HG02642 (cell line): ENCODE measurements at regions not wholly inside any gene's neighbourhood (a gene's known extent, or its start where the extent isn't known, plus 50 kb on each side); places are given as distances from the start of the nearest gene placed in this dataset.
"Not testable (repeated sequence)": the region's sequence is repeated elsewhere in the genome, so short reads cannot be mapped to it uniquely, and the experiment has no call there.

Experiments
- ATAC-seq: cut with Tn5 transposase; IDR thresholded peaks from one replicate; pipeline ENCODE4 v1.9.1; 2021; ENCODE audit warnings: mild to moderate bottlenecking; ENCODE audit not compliant: unreplicated experiment, poor library complexity

GRCh38 chr3:162670181-162670580 is 1173.6 kb downstream of the OTOL1 start:
- no peak for ATAC-seq

GRCh38 chr3:162677475-162677874 is 1180.9 kb downstream of the OTOL1 start:
- no peak for ATAC-seq

DNA sequence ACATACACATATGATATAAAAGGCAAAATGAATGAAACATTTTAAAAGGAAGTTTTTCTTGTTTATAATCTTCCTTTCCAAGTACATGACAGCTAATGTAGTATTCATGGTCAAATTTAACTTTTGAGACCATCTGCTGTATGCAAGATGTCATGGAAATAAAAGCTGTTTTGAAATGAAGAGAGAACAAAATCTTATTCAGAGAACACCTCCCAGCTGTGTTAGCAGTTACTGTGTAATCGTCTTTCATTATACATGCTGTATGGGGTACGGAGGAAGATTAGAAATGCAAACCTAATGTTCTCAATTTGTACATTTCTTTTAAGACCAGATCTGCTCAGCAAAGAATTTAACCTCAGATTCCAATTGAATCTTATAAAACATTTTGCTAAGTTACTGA is 1182.3 kb downstream of the OTOL1 start:
- ATAC-seq, result no peak

DNA sequence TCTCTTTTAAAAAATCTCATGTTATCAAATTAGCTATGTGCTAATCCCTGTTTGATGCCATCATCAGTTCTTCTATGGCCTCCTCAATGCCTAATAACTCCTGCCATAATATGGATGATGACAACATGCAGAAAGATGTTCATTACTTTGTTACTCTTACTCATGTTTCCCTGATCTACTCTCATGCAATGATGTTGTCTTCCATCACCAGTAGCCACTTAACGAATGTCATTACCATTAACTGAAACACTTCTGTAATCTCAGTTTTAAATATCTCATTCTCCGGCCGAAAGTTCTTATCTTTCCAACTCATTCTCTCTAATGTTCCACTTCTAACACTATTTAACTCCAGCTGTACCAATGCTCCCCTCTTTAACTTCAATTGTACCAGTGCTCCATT is 1187.7 kb downstream of the OTOL1 start:
- no peak for ATAC-seq

DNA sequence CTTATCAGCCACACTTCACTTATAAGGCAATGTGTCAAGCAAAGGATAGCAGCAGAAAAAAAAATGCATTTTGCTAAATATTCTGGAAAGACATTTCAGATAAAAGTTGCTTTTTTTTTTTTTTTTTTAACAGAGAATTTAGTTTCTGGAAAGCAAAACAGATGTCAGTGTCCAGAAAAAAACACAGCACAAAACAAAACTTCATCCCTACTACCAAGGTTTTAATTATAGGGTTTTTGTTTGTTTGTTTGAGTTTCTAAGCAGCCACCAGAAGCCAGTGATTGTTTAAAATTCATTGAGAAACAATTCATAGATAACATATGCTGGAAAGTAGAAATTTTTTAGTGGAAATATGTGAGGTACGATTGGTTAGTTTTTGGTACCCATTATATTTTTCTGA is 1202.7 kb downstream of the OTOL1 start:
- no peak for ATAC-seq

- ATAC-seq, result no peak
These were observed 1204.6 kb downstream of the OTOL1 start for GRCh38 chr3:162701211-162701610.

GRCh38 chr3:162702768-162703385 is 1206.3 kb downstream of the OTOL1 start:
- no peak for ATAC-seq

DNA sequence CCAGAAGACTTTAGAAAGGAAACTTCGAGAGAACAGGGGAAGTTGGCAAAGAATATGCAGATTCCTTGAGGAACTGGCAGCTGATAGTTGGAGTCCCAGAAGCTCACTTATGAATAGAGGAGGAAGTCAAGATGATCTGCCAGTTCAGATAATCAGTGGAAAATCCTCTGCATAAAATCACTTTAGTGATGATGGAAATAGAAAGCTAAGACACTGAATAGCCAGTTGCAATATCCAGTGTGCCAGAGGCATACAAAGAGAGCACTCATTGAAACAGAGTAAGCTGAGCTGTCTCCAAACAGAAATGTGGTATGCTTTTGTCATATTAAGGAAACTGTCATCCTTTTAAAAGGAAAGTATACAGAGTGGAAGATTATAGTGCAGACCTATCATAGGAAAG is 1207.6 kb downstream of the OTOL1 start:
- ATAC-seq, result no peak

DNA sequence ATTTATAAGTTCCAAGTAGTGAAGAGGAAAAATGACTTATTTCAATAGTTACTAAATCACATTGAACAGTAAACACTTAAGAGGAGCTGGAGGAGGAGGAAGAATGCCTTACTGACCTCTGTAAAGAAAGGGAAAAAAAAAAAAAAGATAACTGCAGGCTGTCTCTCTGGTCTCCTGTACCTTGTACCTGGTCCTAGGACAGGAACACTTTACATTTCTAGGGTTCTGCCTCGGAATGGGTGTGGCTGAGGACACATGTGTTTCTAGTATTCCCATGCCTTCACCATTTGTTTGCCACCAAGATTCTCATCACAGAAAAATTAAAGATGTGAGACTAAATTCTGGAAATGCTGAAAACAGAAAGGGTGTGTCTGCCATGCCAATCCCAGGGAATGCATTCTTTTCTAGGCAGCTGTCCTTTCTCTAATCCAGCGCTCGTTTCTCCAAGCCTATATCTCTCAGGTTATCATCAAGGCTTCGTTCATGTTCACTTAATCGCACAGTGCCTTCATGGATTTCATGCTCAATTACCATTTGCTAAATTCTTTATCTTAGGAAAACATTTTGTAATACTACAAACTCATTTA is 1208.3 kb downstream of the OTOL1 start:
- no peak for ATAC-seq

DNA sequence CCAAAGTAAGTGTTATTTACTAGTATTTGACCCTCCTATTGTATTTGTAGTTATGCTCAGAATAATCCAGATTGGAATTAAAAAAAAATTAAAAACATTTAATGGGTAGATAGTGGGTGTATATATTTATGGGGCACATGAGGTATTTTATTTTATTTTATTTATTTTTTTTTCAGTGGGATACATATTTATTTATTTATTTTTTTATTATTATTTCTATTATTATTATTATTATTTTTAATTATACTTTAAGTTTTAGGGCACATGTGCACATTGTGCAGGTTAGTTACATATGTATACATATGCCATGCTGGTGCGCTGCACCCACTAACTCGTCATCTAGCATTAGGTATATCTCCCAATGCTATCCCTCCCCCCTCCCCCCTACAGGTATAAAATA is 1211.8 kb downstream of the OTOL1 start:
- not testable (repeated sequence) for ATAC-seq

DNA sequence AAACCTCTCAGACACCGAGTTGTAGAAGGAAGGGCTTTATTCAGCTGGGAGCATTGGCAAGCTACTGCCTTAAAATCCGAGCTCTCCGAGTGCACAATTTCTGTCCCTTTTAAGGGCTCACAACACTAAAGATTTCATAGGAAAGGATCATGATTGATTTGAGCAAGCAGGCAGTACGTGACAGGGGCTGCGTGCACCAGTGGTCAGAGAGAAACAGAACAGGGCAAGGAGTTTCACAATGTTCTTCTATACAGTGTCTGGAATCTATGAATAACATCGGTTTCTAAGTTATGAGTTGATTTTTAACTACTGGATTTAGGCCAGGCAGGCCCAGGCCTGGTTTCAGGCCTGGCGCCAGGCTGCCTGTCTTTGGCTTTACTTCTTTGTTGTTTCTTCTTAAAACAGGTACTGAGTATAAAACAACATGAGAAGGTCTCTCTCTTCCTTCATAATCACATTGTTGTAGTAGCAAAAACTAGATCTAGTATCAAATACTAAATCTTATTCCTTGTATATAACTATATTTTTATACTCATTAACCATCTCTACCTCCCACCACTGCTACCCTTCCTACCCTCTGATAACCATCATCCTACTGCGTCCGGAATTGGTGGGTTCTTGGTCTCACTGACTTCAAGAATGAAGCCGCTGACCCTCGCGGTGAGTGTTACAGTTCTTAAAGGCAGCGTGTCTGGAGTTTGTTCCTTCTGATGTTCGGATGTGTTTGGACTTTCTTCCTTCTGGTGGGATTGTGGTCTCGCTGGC is 1212.5 kb downstream of the OTOL1 start:
- not testable (repeated sequence) for ATAC-seq

- no peak for ATAC-seq
These were observed 1213.9 kb downstream of the OTOL1 start for GRCh38 chr3:162710332-162711112.

DNA sequence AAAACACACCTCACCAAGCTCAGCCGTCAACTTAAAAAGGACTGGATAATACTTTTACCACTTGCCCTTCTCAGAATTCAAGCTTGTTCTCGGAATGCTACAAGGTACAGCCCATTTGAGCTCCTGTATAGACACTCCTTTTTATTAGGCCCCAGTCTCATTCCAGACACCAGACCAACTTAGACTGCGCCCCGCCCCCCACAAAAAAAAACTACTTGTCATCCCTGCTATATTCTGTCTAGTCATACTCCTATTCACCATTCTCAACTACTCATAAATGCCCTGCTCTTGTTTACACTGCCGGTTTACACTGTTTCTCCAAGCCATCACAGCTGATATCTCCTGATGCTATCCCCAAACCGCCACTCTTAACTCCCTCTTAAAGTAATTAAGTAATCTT is 1220.5 kb downstream of the OTOL1 start:
- not testable (repeated sequence) for ATAC-seq

DNA sequence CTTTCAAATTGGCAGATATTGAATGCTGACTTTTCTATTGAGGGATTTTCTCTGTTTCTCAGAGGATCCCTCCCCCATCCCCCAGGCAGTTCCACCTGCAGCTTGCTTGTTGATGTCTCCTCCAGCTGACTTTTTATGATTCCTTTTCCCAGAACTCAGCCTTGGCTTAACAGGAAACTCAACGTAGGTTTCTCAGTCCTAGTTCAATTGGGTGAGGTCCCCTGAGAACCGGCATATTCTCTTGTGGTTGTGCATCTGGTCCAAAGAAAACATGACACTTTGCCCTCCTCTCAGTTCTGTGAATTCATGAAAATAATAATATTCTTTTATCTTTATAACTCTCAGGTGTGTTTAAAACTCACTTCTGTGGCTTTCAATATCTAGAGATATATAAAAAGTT is 1222.1 kb downstream of the OTOL1 start:
- no peak for ATAC-seq

DNA sequence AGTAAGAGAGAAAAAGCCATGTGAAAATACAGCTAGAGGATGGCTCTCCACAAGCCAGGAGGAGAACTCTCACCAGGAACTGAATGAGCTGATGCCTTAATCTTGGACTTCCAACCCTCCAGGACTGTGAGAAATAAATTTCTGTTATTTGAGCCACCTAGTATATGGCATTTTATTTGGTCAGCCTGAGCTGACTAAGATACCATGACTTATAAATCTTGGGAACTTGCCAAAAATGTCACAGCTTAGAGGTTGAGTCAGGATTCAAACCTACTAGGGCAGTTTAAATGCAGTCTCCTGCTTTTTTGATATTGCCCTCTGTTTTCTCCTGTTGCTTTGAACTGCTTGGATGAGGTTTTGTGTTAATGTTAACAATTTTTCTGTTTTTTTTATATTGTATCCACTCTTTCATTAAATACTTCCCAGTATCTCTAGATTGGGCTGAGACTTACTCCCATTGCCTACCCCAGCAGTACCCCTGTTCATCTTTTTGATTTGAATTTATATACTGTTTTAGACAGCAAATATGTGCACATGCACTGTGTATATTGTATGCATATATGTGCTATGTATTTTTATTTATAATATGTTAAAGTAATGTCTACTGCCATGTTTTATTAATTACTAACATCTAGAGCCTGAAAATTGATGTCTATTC is 1223.2 kb downstream of the OTOL1 start:
- ATAC-seq, result no peak

GRCh38 chr3:162721736-162722135 is 1225.1 kb downstream of the OTOL1 start:
- ATAC-seq, result no peak

- ATAC-seq, result no peak
These were observed 1225.7 kb downstream of the OTOL1 start for GRCh38 chr3:162722337-162722736.

GRCh38 chr3:162722796-162723195 is 1226.2 kb downstream of the OTOL1 start:
- ATAC-seq, result not testable (repeated sequence)

DNA sequence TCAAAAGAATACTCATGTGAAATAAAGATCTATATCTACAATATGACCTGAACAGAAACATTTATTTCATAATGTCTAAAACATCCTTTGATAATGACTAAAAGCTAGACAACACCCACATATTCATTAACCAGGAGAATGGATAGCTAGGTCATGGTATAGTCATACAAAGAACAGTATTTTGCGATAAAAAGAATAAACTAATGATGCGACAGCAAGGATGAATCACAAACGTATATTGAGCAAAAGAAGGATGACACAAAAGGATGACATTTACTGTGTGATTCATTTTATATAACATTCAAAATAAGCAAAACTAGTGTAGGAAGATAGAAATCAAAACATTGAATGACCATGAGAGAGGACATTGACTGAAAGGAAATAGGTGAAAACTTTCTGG is 1233.1 kb downstream of the OTOL1 start:
- ATAC-seq, result no peak

GRCh38 chr3:162731961-162732360 is 1235.4 kb downstream of the OTOL1 start:
- ATAC-seq, result not testable (repeated sequence)
